Heart right ventricle (tissue), 16 donors: ENCODE measurements at regions not wholly inside any gene's neighbourhood (a gene's known extent, or its start where the extent isn't known, plus 50 kb on each side); places are given as distances from the start of the nearest gene placed in this dataset.
A peak's percentile ranks its signal among the peaks of the same experiment; 100 is the strongest.

ENCODE experiments used
- ATAC-seq, 8 donors: fragments of 200-7000 bp; cut with Tn5 transposase; one replicate each; pipeline ENCODE4 v1.9.1; 2020; ENCODE audit warnings: mild to moderate bottlenecking in 8 of 8, moderate library complexity in 8 of 8, moderate number of reproducible peaks in 1 of 8
- DNase-seq, 2 donors: peaks; one replicate each; pipeline ENCODE4 v3.0.0-alpha.2; 2020
- H3K27ac ChIP-seq, 10 donors: fragments of 200-600 bp; sonication (generic) in 2 of 10; one replicate each; pipeline versions ENCODE4 v1.5.0 to v1.8.0; 2020 to 2022; ENCODE audit warnings: mild to moderate bottlenecking in 3 of 10
- H3K27me3 ChIP-seq, 7 donors: fragments of 200-600 bp; one replicate each; pipeline ENCODE4 v1.8.0; 2021 to 2022; ENCODE audit warnings: mild to moderate bottlenecking in 2 of 7
- H3K36me3 ChIP-seq, 9 donors: fragments of 200-600 bp; sonication (generic) in 1 of 9; one replicate each; pipeline versions ENCODE4 v1.5.0 to v1.8.0; 2020 to 2022; ENCODE audit warnings: mild to moderate bottlenecking in 2 of 9
- H3K4me1 ChIP-seq, 9 donors: fragments of 200-600 bp; sonication (generic) in 1 of 9; one replicate each; pipeline versions ENCODE4 v1.5.0 to v1.8.0; 2020 to 2022; ENCODE audit warnings: mild to moderate bottlenecking in 4 of 9
- H3K4me3 ChIP-seq, 10 donors: fragments of 200-600 bp; sonication (generic) in 2 of 10; one replicate each; pipeline versions ENCODE4 v1.5.0 to v1.8.0; 2020 to 2022; ENCODE audit warnings: mild to moderate bottlenecking in 7 of 10, moderate library complexity in 2 of 10
- H3K9me3 ChIP-seq, 11 donors: fragments of 200-600 bp in 10 of 11; sonication (generic) in 2 of 11; one replicate each; pipeline versions ENCODE4 v1.5.0 to v1.8.0; 2013 to 2022; ENCODE audit warnings: mild to moderate bottlenecking in 2 of 11, control low read depth in 1 of 11, moderate library complexity in 1 of 11
- CTCF ChIP-seq, 9 donors: fragments of 200-600 bp; sonication (generic) in 2 of 9; IDR thresholded peaks; one replicate each; pipeline versions ENCODE4 v1.5.0 to v1.8.0; 2021 to 2022; ENCODE audit warnings: antibody characterized with exemption in 9 of 9, mild to moderate bottlenecking in 5 of 9, moderate library complexity in 1 of 9
- WGBS, 2 donors: extraction: QIAGEN DNeasy Blood & Tissue Kit; methylation state at CpG; one replicate each; pipeline ENCODE4 v1.1.7; 2013; ENCODE audit warnings: inconsistent platforms in 1 of 2; 5-methylcytosine and 5-hydroxymethylcytosine counted together
- intact Hi-C, 10 donors: fragments of 100-400 bp; cut with DNase I; formaldehyde crosslinking; loops; one replicate each; pipeline versions ENCODE4 v1.11.1 to v1.14.2; 2022
- donor health status: Arrhythmogenic right ventricular cardiomyopathy.
- donor health status: ischemic (EF 13 %, LVEDD 7.1; RV severe dilation, severe dysfunction).
- donor health status: healthy with polysubstance abuse.
- donor health status: DM: no; HTN: yes; CAD: no.
- donor health status: DM: no; HTN: no; CAD: no.
- donor health status: ischemic (EF 25% LVEDD 6.9; RV normal size, moderate dysfunction).
- donor health status: ischemic (EF 25% LVEDD 5.7; RV mildly dilated, moderate dysfunction).
- donor health status: healthy.
- donor health status: DM: yes; HTN: yes; CAD: no.
- donor health status: Ischemic cardiomyopathy.
- donor health status: ischemic (EF 35%, LVEDD 5.7; RV mildly dilated, moderate dysfunction).
- donor health status: nonischemic (EF 11% LVEDD 7.7; RV severe dilation, severe dysfunction).
- donor health status: DM: yes; HTN: yes; CAD: no.
- donor health status: PGD.
- donor health status: ischemic (EF 29% LVEDD 5.4; RV normal size, mild dysfunction).
- donor health status: nonischemic (EF 23%, LVEDD 6.1; RV moderate dilation, normal function).

GRCh38 chr16:85197611-85198566 is 85.6 kb upstream of the CIBAR2 start:
- ATAC-seq (no peak), DNase-seq (no peak)
- no peak overlapping the region for H3K4me3 ChIP-seq
- TF ChIP-seq CTCF (IDR thresholded peaks at IDR 0.05) = no peak
- H3K27ac ChIP-seq = peak overlapping the region in 4 of 10 donors; percentile 13 to 75 (median 32)
- WGBS, 2 donors = 85 to 87% methylated on average over 22 of the region's 22 CpGs
- intact Hi-C loops = no loop called here
- no peaks in the 10 kb centered on the region for H3K27me3 ChIP-seq
- no peaks in the 10 kb centered on the region for H3K9me3 ChIP-seq
- H3K4me1 ChIP-seq = peaks cover 8 to 70% (median 33%) of the 10 kb centered on the region in 9 donors
- H3K36me3 ChIP-seq = no peaks in the 10 kb centered on the region

GRCh38 chr16:85199069-85199725 is 86.9 kb upstream of the CIBAR2 start:
- 90 to 93% methylated on average over 21 of the region's 21 CpGs for WGBS, 2 donors
- Histone ChIP-seq H3K9me3 (no peaks in the 10 kb centered on the region), H3K27ac (no peak overlapping the region), H3K4me3 (no peak overlapping the region), H3K4me1 (peaks cover 11 to 76% (median 41%) of the 10 kb centered on the region in 9 donors), H3K27me3 (no peaks in the 10 kb centered on the region), H3K36me3 (no peaks in the 10 kb centered on the region)
- intact Hi-C loops = no loop called here
- no peak for TF ChIP-seq CTCF (IDR thresholded peaks at IDR 0.05)
- ATAC-seq (no peak), DNase-seq (no peak)

GRCh38 chr16:85199880-85200279 is 87.6 kb upstream of the CIBAR2 start:
- no peak for TF ChIP-seq CTCF (IDR thresholded peaks at IDR 0.05)
- Histone ChIP-seq H3K4me1 (peaks cover 11 to 80% (median 41%) of the 10 kb centered on the region in 9 donors), H3K4me3 (no peak overlapping the region), H3K27ac (no peak overlapping the region), H3K9me3 (no peaks in the 10 kb centered on the region), H3K36me3 (no peaks in the 10 kb centered on the region), H3K27me3 (no peaks in the 10 kb centered on the region)
- WGBS, 2 donors = 67 to 86% methylated on average over 9 of the region's 9 CpGs
- ATAC-seq = no peak
- no peak for DNase-seq
- intact Hi-C loops = no loop called here

GRCh38 chr16:85200471-85201278 is 88.4 kb upstream of the CIBAR2 start:
- WGBS, 2 donors = 82 to 85% methylated on average over 17 of the region's 17 CpGs
- no peak for TF ChIP-seq CTCF (IDR thresholded peaks at IDR 0.05)
- intact Hi-C loops = no loop called here
- no peaks in the 10 kb centered on the region for H3K27me3 ChIP-seq
- no peak overlapping the region for H3K4me3 ChIP-seq
- peaks cover 11 to 85% (median 45%) of the 10 kb centered on the region in 9 donors for H3K4me1 ChIP-seq
- ATAC-seq = no peak
- DNase-seq = no peak
- no peak overlapping the region for H3K27ac ChIP-seq
- no peaks in the 10 kb centered on the region for H3K36me3 ChIP-seq
- H3K9me3 ChIP-seq = no peaks in the 10 kb centered on the region
